ENCODE measurements at regions not wholly inside any gene's neighbourhood (a gene's known extent, or its start where the extent isn't known, plus 50 kb on each side); places are given as distances from the start of the nearest gene placed in this dataset.

DNA sequence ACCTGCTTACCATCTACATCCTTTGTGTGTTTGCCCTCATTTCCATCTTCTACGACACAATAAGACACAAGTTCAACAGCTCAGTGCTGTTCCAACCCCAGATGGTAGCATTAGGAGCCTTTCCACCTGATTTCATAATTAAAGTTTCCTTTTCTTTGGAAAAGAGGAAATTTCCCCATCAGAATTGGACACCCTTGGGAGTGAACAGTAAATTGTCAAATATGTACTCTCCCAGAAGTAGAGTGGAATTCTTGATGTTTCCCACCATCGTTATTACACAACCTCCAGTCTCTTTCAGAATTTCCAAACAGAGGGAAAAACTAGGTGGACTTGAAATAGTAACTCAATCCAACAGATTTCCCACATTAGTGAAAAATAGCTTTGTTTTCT lies 337.6 kb upstream of the OR4E1 start:
- DNase-seq = no peak

DNA sequence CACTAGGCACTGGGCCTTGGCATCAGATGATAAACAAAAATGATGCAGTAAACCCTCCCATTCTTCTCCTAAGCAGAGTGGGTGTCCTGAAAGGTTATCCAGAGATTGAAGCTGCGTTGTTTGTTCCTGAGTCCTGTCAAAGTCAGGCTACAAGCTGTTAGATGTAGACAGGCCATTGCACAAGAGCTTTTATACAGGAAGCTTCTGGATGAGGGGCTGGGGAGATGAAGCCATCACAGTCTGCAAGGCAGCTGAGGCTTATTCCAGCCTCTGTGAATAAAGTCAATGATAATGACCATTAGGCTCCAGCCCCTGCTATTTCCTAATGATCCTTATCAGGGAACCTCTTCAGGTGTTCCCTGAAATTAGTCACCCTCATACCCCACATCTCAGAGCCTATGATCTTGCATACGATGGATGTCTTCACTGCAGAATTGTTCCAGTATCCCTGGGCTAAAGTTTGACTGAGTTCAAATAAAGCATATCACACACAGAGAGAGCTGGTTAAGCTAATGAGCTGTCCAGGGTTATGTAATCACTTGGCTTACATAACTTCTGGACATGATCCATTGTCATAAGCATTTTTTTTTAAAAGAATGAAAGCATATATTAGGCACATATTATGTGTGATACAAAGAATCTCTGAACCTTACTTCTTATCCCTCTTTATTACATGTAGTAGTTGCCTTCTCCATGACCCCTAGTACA lies 337.1 kb upstream of the OR4E1 start:
- DNase-seq = no peak

DNA sequence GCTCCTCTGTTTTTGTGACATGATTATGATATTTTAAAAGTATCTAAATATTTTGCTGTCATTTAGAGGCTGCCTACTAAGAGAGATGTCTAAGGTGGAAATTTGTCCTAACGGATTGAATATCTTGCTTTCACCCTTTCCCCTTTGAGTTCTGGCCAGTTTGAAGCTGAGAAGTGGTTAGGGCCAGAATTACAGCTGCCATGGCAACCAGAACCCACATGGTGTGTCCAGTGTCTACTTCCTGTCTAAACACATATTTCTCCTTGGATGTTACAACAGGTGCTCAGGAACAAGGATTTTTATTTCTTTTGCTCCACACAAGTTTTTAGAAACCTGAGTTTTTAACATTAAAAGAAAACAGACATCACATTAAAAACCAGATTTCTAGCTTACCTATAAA lies 335.1 kb upstream of the OR4E1 start:
- DNase-seq = no peak

DNA sequence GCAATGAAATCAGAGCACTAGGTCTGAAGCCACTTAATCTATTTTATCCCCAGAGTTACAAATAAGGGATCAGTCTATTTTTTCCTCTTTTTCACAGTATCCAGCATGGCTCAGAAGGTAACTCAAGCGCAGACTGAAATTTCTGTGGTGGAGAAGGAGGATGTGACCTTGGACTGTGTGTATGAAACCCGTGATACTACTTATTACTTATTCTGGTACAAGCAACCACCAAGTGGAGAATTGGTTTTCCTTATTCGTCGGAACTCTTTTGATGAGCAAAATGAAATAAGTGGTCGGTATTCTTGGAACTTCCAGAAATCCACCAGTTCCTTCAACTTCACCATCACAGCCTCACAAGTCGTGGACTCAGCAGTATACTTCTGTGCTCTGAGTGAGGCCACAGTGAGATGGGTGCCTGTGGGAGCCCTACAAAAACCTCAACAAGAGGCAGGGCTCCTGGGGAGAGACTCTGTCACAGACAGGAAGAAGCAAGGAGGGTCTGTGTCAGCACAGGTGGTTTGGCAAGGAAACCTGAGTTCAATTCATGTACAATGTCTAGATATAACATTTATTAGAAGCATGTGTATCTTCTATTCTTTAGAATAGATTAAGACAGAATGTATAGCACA lies 334.3 kb upstream of the OR4E1 start:
- DNase-seq = no peak

DNA sequence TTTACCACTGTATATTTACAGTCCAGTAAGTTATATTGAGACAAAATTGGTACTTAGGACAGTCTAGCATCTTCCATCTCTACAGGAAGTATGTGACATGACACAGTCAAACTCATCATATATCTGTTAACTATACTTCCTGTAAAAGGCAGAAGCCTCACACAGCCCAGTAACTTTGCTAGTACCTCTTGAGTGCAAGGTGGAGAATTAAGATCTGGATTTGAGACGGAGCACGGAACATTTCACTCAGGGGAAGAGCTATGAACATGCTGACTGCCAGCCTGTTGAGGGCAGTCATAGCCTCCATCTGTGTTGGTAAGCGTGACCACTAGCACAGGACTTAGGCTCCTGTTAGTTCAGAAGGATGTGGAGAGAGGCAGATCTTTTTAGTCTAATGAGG lies 333.7 kb upstream of the OR4E1 start:
- DNase-seq = no peak

DNA sequence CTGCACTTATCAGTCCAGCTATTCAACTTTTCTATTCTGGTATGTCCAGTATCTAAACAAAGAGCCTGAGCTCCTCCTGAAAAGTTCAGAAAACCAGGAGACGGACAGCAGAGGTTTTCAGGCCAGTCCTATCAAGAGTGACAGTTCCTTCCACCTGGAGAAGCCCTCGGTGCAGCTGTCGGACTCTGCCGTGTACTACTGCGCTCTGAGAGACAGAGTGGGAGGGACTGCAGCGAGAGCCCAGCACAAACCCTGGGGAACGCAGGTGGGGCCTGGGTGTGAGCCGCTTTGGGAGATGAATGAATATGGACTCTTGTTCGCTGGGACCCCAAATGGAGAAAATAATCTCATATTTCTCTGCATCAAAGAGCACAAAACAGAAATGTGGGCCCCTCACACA lies 329.8 kb upstream of the OR4E1 start:
- DNase-seq = no peak

DNA sequence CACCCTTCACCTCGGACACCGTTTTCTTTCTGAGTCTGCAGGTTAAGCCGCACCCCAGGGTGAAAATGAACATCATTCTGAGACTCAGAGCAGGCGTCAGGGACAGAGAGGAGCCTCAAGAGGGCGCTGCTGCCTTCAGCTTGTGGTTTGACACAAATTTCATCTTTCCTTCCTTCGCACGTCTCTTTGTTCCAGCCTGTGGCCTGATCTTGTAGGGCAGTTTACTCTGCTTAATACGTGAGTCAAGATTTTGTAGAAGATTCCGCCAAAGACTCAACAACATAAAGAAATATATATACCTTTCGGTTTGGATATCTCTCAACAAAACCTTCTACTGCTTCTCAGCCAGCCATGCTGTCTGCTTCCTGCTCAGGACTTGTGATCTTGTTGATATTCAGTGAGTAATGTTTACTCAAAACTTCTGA lies 329.3 kb upstream of the OR4E1 start:
- peak; percentile 33 for DNase-seq

DNA sequence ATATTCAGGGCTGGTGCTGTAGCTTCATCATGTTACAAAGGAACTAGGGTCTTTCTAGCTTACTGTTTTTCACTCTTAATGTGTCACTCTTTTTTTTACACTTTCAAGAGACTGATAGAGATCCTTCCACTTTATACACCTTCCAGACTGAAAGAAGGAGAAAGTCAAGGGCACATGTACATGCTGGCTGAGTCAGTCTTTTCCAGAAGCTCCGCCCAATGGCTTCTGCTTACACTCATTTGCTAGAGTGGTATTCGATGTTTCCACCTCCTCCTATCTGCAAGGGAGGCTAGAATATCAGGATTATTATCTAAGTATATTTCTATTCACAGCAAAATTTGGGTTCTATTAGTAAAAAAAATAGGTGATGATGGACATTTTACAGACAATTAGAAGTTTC lies 325.8 kb upstream of the OR4E1 start:
- DNase-seq = no peak

DNA sequence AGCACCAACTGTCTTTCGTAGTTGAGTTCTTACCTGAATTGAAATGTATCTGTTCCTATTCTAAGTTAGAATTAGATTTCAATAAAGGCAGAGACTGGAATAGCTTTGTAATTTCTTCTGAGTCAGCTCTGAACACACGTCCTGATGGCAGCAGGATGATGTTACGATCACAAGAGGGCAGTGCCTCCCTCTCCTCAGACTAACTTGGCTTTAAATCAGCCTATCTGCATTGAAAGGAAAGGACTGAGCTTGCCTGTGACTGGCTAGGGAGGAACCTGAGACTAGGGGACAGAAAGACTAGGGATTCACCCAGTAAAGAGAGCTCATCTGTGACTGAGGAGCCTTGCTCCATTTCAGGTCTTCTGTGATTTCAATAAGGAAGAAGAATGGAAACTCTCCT lies 323.7 kb upstream of the OR4E1 start:
- DNase-seq = peak; percentile 36

DNA sequence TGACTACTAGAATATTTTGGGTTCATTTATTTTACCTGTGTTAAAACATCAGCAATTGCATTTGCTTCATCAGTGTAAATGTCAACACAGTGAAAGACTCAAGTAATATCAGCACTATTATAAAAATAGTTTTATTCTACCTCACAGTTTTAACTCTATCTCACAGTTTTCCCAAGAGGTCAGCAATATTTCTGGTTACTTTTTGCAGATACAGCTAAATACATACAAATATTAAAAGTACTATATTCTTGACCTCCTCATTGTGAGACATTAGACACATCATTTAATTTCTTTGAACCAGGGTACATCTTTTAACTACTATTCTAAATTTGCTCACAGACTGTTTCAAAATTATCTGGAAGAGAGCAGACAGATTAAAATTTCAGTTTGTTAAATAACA lies 321.7 kb upstream of the OR4E1 start:
- DNase-seq = no peak

DNA sequence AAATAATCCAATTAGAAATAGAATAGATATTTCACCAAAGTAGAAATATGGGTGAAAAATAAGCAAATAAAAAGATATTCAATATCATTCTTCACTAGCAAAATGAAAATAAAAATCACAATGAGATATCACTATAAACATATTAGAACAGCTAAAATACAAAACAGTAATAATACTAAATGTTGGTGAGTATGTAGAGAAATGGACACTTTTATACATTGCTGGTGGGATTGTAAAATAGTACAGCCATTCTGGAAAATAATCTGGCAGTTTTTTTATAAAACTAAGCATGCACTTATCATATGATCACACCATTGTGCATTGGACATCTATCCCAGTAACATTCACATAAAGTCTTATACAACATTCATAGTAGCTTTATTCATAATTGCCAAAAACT lies 320.2 kb upstream of the OR4E1 start:
- no peak for DNase-seq

DNA sequence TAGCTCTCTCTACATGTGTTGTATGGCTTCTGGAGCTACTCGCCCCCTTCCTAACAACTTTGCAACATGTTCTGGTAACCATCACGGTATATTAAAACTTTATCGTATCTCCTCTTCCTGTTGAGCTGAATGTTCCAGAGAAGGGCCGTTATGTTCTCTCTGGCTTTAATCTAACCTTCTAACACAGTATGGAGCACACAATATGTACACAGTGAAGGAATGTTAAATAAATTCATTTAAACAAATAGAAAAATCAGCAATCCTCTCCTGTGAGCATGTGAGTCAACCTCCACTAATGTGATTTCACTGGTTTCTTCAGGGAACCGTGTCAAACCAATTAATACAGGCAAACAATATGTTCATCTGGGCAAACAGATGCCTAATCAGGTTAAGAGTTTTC lies 319.5 kb upstream of the OR4E1 start:
- no peak for DNase-seq

DNA sequence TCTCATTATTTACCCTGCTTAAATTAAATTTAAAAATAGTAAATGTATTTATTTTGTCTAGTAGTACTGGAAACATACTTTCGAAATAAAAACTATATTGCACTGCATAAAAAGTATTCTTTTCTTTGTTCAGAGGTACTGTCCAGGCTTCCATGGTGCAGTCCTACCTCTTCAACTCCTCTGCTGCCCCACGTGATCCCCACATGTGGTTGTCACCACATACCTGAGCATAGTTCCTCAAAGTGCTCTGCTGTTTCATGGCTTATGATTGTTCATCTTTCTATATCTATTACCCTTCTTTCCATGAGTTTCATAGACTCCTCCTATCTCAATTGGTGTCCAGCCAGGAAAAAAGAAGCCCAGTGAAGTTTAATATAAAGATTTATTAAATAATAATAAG lies 317.5 kb upstream of the OR4E1 start:
- DNase-seq = no peak

DNA sequence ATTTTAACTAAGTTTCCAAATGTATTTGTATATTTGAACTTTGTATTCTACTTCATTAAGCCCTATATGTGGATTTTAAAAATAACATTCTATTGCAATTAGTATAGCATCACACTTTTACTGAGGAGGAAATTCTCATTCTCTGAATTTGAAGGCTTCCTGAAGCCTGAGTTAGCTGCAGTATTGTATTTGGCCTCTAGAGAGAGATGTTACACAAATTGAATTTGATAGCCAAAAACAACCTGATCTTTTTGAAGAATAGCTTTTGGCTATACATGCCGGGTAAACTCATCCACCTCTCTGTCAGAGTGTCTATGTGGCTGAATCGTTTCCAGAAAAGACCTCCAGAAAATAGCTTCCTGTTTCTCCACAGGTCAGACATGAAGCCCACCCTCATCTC lies 316.5 kb upstream of the OR4E1 start:
- peak; percentile 3 for DNase-seq

DNA sequence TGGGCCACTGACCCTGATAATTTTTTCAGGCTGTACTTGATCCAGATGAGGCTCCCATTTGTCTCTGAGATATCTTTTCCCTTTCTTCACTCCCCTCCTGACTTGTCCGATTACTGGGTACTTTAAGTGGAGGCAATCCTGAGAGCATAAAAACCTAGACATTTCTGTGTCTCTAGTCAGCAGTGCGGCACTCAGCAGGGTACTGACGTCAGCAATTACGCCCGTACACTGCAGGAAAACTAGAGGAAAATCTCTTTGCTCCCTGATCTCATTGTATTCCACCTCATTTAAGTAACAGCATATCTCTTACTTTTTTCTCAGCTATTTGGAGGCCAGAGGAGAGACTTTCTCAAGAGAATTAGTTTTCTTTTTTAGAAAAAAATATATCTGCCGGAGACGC lies 315.5 kb upstream of the OR4E1 start:
- DNase-seq = no peak

DNA sequence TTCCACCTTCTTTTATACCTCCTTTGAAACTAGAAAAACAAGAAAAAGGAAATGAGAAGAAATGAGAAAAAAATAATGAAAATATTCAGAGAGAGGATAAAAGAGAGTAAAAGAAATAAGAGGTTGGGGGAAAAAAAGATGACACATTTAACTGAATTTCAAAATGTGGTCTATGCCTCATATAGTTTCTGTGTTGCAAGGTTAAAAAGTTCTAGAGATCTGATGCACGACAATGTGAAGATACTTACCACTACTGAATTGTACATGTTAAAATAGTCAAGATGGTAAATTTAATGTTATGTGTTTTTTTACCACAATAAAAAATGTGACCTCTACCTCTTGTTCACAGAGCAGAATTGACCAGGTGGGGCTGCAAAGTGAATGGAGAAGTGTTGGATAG lies 314.8 kb upstream of the OR4E1 start:
- no peak for DNase-seq

DNA sequence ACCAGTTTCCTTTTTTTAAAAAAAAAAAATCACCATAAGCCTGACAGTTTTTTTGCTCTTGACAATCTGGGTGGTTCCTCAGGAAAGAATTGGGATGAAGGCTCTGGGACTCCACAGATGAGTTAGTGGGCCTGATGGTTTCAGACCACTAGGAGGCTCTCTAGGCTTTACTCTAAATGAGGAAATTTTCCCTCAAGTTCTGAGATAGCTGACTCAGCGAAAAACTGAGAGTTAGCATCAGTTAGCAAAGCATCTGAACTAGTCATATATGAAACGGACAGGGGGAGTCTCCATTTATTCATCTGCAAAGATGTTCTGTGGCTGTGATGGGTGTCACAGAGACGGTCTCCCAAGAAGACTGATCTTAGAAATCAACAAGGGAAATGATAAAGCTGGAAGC lies 314.3 kb upstream of the OR4E1 start:
- peak; percentile 57 for DNase-seq

DNA sequence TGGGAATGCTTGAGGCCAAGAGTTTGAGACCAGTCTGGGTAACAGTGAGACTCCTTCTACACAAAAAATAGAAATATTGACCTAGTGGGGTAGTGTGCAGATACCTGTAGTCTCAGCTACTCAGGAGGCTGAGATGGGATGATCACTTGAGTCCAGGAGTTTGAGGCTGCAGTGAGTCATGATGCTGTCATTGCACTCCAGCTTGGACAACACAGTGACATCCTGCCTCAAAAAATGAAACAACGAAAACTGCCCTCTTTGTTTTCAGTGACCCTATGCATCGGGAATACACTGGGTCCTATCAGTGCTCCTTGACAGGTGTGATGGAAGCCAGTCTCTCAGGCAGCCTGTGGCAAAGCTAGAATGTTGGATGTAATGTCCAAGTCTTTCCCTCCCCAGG lies 311.5 kb upstream of the OR4E1 start:
- DNase-seq = no peak

DNA sequence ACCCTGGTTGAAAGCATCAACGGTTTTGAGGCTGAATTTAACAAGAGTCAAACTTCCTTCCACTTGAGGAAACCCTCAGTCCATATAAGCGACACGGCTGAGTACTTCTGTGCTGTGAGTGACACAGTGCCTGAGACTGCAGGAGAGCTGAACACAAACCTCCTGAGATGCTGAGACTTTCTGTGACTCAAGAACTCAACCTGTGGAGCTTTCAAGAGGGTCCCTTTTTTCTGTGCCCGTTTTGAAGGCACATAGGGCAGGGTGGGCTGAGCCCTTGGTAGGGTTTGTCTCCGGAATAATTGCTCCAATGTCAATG lies 305.3 kb upstream of the OR4E1 start:
- no peak for DNase-seq

DNA sequence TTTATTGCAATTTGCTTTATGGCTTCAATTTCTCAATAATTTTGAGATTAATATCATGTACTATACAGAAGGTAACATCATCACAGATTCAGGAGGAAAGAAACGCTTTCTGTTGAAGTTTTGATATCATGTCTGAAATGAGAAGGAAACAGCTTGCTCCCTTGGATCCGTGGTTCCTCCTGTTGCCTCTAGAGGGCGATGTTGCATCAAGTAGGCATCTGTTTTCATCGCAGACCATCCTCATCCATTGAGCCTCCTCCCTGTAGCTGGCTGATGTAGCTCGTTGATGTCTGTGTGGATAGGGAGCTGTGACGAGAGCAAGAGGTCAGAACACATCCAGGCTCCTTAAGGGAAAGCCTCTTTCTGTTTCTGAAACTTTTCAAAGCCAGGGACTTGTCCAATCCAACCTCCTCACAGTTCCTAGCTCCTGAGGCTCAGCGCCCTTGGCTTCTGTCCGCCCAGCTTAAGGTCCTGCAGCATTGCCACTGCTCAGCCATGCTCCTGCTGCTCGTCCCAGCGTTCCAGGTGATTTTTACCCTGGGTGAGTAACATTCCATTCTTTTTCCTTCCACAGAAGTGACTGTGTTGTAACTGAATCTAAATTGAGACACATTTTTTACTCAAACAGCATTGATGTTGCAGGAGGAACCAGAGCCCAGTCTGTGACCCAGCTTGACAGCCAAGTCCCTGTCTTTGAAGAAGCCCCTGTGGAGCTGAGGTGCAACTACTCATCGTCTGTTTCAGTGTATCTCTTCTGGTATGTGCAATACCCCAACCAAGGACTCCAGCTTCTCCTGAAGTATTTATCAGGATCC lies 304.8 kb upstream of the OR4E1 start:
- DNase-seq = peak; percentile 60

DNA sequence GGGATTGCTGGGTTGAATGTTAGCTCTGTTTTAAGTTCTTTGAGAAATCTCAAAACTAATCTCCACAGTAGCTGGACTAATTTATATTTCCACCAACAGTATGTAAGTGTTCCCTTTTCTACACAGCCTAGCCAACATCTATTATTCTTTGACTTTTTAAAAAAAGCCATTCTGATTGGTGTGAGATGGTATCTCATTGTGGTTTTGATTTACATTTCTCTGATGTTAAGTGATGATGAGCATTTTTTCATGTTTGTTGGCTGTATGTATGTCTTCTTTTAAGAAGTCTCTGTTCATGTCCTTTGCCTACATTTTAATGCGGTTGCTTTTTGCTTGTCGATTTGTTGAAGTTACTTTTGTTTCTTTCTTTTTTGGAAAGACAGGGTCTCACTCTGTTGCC lies 301.1 kb upstream of the OR4E1 start:
- DNase-seq = no peak

DNA sequence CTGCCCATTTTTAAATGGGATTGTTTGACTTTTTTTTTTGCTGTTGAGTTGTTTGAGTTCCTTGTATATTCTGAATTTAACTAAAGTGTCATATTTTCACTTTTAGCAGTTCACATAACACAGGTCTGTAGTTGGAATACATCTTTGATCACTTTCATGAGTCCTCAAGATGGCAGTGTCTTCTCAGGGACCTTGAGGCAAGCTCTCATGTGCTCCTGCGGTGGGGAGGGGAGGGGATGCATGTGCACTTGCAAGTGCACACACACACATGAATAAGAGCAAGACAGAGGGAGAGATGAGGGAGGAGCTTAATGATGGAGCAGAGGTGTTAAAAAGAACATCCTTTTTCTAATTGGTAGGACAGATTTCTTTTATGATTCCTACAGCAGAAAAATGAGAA lies 291.4 kb upstream of the OR4E1 start:
- no peak for DNase-seq

DNA sequence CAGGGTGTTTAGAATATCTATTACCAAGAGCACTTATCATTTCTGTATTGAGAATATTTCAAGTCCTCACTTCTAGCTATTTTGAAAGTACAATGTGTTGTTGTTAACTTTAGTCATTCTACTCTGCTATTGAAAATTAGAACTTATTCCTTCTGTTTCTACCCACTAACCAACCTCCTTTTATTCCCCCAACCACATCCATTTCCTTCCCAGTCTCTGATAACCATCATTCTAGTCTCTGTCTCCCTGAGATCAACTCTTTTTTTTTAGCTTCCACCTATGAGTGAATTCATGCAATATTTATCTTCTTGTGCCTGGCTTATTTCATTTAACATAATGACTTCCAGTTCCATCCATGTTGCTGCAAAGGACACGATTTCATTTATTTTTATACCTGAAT lies 290.6 kb upstream of the OR4E1 start:
- no peak for DNase-seq

DNA sequence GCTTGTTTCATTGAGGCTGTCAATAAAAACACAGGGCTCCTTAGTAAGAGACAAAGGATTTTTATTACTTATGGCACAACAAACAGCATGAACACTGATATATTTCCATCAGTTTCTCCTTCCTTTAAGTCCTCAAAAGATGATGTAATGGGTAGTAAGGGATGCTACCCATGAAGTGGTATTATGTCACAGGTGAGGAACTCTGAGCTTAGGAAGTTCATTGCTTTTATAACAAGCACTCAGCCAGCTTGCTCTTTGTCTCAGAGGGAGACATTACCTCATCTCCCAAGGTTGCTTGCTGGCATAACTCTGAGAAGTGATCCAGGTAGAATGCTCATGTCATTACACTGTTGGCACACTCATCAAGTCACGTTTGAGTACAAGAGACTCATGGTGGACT lies 287.0 kb upstream of the OR4E1 start:
- DNase-seq = no peak

DNA sequence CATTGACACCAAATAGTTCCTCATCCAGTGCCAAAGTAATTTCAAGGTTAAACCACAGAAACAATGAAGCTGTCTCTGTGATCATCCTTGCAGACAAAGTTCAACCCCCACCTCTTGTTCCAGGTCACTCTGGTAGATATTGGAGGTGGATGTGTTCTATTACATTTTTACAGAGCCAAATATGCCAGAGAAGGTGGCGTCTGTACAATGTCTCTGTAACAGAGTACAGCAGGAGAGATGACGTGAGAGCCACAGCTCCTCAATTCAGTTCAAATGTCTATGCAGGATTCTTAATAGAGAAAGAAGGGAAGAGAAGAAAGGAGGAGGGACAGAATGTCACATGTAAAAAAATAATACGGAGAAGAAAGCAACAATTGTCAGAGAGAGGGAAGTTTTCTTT lies 268.3 kb upstream of the OR4E1 start:
- no peak for DNase-seq

Data from hematopoietic multipotent progenitor cell treated with erythropoietin and hydrocortisone succinate and interleukin-3 and kit ligand, for 8 days (in vitro differentiated cells).